Erythroblast (primary cell): ENCODE measurements at regions not wholly inside any gene's neighbourhood (a gene's known extent, or its start where the extent isn't known, plus 50 kb on each side); places are given as distances from the start of the nearest gene placed in this dataset.

Source experiments
- GATA1 ChIP-seq: IDR thresholded peaks from 2 replicates; pipeline ENCODE4 v1.6.1; 2011; ENCODE audit warnings: low read depth, mild to moderate bottlenecking, control low read depth, low read length, moderate library complexity
- POLR2A ChIP-seq: IDR thresholded peaks from 2 replicates; pipeline ENCODE4 v1.6.1; 2011; ENCODE audit warnings: mild to moderate bottlenecking, low read length

DNA sequence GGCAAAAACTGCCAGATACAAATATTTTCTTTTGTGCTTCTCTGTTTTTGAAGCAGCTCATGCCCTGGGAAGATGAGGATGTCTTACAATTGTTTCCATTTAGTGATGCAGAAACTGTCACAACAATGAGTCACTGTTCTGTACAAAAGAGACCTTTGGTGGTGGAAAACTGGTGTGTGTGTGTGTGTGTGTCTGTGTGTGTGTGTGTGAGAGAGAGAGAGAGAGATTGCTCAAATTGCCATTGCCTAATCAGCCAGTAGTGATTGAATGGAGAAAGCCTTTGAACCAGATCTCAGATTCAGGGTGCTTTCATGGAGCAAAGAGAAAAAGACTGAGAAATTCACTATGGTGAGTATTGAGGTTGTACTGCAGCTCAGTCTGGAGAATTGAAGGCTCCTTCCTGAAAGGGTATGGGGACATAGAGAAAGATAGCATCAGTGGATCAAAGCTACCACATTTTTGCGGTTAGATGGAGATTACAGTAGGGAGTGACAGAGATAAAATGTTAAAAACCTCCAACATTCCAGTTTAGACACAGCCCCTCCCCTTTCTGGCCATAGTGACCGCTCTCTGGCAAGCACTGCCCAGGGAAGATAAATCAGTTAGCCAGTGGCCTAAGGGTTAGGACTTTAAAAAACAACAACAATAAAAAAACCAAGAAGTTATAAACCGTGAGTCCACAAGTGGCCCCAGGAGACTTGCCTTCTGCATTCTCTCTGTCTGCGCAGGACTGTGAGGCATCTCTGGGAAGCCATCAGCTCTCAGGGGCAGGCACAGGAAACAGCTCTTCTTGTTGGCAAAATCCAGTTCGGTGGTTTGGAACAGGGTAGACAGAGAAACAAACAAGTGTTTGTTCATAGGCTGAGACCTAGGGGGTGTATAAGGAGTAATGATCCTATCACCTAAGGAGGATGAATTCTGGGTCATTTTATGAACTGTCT, 406.5 kb downstream of the DUSP10 start:
- TF ChIP-seq POLR2A (no peak), GATA1 (no peak)
